Head of caudate nucleus (tissue), 42 donors: ENCODE measurements at regions not wholly inside any gene's neighbourhood (a gene's known extent, or its start where the extent isn't known, plus 50 kb on each side); places are given as distances from the start of the nearest gene placed in this dataset.
A peak's percentile ranks its signal among the peaks of the same experiment; 100 is the strongest.
"Not testable (repeated sequence)": the region's sequence is repeated elsewhere in the genome, so short reads cannot be mapped to it uniquely, and the experiment has no call there.

Experiments
- DNase-seq, 42 donors: peaks; one replicate each; pipeline versions ENCODE4 v3.0.0 to v3.0.0-alpha.2; 2020 to 2021; ENCODE audit warnings: mixed read lengths in 7 of 42
- intact Hi-C: fragments of 100-400 bp; cut with DNase I; formaldehyde crosslinking; loops from one replicate; pipeline ENCODE4 v1.15.0; 2022

GRCh38 chr1:157372311-157372710, 180.0 kb downstream of the FCRL5 start:
- intact Hi-C loops, DNase-seq: not testable (repeated sequence)

- intact Hi-C loops, result no loop called here
- DNase-seq, result no peak
Observed at GRCh38 chr1:157371826-157372225, 180.5 kb downstream of the FCRL5 start.

GRCh38 chr1:157371221-157371620, 181.1 kb downstream of the FCRL5 start:
- intact Hi-C loops, result no loop called here
- DNase-seq, result no peak

GRCh38 chr1:157370698-157371097, 181.6 kb downstream of the FCRL5 start:
- no peak for DNase-seq
- intact Hi-C loops, result no loop called here

- DNase-seq, result peak in 28 of 42 donors; percentile 14 to 80 (median 45)
Observed at GRCh38 chr1:157369808-157370521, 182.3 kb downstream of the FCRL5 start.

GRCh38 chr1:157368941-157369340, 183.4 kb downstream of the FCRL5 start:
- DNase-seq, intact Hi-C loops: not testable (repeated sequence)

More at GRCh38 chr1:157369808-157370521, 182.3 kb downstream of the FCRL5 start:
- intact Hi-C loops, result no loop called here

GRCh38 chr1:157368363-157368762, 184.0 kb downstream of the FCRL5 start:
- no peak for DNase-seq
- intact Hi-C loops, result no loop called here

- DNase-seq, result no peak
- intact Hi-C loops, result no loop called here
Observed at GRCh38 chr1:157367870-157368269, 184.4 kb downstream of the FCRL5 start.

- intact Hi-C loops, result no loop called here
Observed at GRCh38 chr1:157367091-157367739, 185.1 kb downstream of the FCRL5 start.

GRCh38 chr1:157364612-157365011, 187.7 kb downstream of the FCRL5 start:
- DNase-seq, result no peak
- intact Hi-C loops, result no loop called here

More at GRCh38 chr1:157367091-157367739, 185.1 kb downstream of the FCRL5 start:
- DNase-seq, result no peak

GRCh38 chr1:157363660-157364140, 188.6 kb downstream of the FCRL5 start:
- DNase-seq, result peak in 22 of 42 donors; percentile 3 to 53 (median 24)

GRCh38 chr1:157360023-157360390, 192.3 kb downstream of the FCRL5 start:
- intact Hi-C loops, result no loop called here
- no peak for DNase-seq

More at GRCh38 chr1:157363660-157364140, 188.6 kb downstream of the FCRL5 start:
- intact Hi-C loops, result no loop called here

GRCh38 chr1:157359314-157360022, 192.8 kb downstream of the FCRL5 start:
- intact Hi-C loops, result no loop called here
- DNase-seq, result no peak

- intact Hi-C loops, result no loop called here
- no peak for DNase-seq
Observed at GRCh38 chr1:157357111-157357510, 195.2 kb downstream of the FCRL5 start.

- intact Hi-C loops, result no loop called here
- no peak for DNase-seq
Observed at GRCh38 chr1:157356601-157357000, 195.7 kb downstream of the FCRL5 start.

GRCh38 chr1:157353546-157353945, 198.8 kb downstream of the FCRL5 start:
- intact Hi-C loops, result no loop called here
- no peak for DNase-seq

GRCh38 chr1:157352817-157353408, 199.4 kb downstream of the FCRL5 start:
- DNase-seq, result no peak
- intact Hi-C loops, result no loop called here

- intact Hi-C loops, result no loop called here
- DNase-seq, result no peak
Observed at GRCh38 chr1:157352216-157352615, 200.1 kb downstream of the FCRL5 start.

- DNase-seq, intact Hi-C loops: not testable (repeated sequence)
Observed at GRCh38 chr1:157351800-157352199, 200.5 kb downstream of the FCRL5 start.
